ENCODE measurements at regions not wholly inside any gene's neighbourhood (a gene's known extent, or its start where the extent isn't known, plus 50 kb on each side); places are given as distances from the start of the nearest gene placed in this dataset.

- H3K27ac ChIP-seq (ENCODE audit: low read length) = no peak overlapping the region
- H3K9ac ChIP-seq (ENCODE audit: low read length in 2 of 2) = no peak overlapping the region
- H3K27me3 ChIP-seq (ENCODE audit: control insufficient read depth in 1 of 2, insufficient read depth in 2 of 2, low read length in 2 of 2) = no peaks in the 10 kb centered on the region
- peaks cover 3% of the 10 kb centered on the region for H3K4me1 ChIP-seq (ENCODE audit: control insufficient read depth, insufficient read depth, low read length)
- no peaks in the 10 kb centered on the region for H3K9me3 ChIP-seq (ENCODE audit: control insufficient read depth in 2 of 2, low read length in 2 of 2)
- no peak overlapping the region for H3K4me3 ChIP-seq (ENCODE audit: low read length in 2 of 2)
- no peaks in the 10 kb centered on the region for H3K36me3 ChIP-seq (ENCODE audit: control insufficient read depth in 2 of 2, insufficient read depth in 2 of 2, low read length in 2 of 2)
Observed at GRCh38 chr9:105046907-105047741, 119.2 kb upstream of the ABCA1 start.

- Histone ChIP-seq H3K9ac (ENCODE audit: low read length in 2 of 2) (no peak overlapping the region), H3K4me3 (ENCODE audit: low read length in 2 of 2) (no peak overlapping the region), H3K36me3 (ENCODE audit: control insufficient read depth in 2 of 2, insufficient read depth in 2 of 2, low read length in 2 of 2) (no peaks in the 10 kb centered on the region), H3K27ac (ENCODE audit: low read length) (no peak overlapping the region), H3K4me1 (ENCODE audit: control insufficient read depth, insufficient read depth, low read length) (peaks cover 3% of the 10 kb centered on the region), H3K27me3 (ENCODE audit: control insufficient read depth in 1 of 2, insufficient read depth in 2 of 2, low read length in 2 of 2) (no peaks in the 10 kb centered on the region), H3K9me3 (ENCODE audit: control insufficient read depth in 2 of 2, low read length in 2 of 2) (no peaks in the 10 kb centered on the region)
Observed at GRCh38 chr9:105047742-105048041, 119.7 kb upstream of the ABCA1 start.

- Histone ChIP-seq H3K27ac (ENCODE audit: low read length) (no peak overlapping the region), H3K27me3 (ENCODE audit: control insufficient read depth in 1 of 2, insufficient read depth in 2 of 2, low read length in 2 of 2) (no peaks in the 10 kb centered on the region), H3K9ac (ENCODE audit: low read length in 2 of 2) (no peak overlapping the region), H3K4me3 (ENCODE audit: low read length in 2 of 2) (no peak overlapping the region), H3K4me1 (ENCODE audit: control insufficient read depth, insufficient read depth, low read length) (peaks cover 3% of the 10 kb centered on the region), H3K36me3 (ENCODE audit: control insufficient read depth in 2 of 2, insufficient read depth in 2 of 2, low read length in 2 of 2) (no peaks in the 10 kb centered on the region), H3K9me3 (ENCODE audit: control insufficient read depth in 2 of 2, low read length in 2 of 2) (no peaks in the 10 kb centered on the region)
Observed at GRCh38 chr9:105048331-105048730, 120.4 kb upstream of the ABCA1 start.

GRCh38 chr9:105050296-105050695 is 122.3 kb upstream of the ABCA1 start:
- H3K9ac ChIP-seq (ENCODE audit: low read length in 2 of 2) = no peak overlapping the region
- H3K9me3 ChIP-seq (ENCODE audit: control insufficient read depth in 2 of 2, low read length in 2 of 2) = peaks cover 0 to 3% of the 10 kb centered on the region in 2 donors
- no peak overlapping the region for H3K27ac ChIP-seq (ENCODE audit: low read length)
- H3K4me3 ChIP-seq (ENCODE audit: low read length in 2 of 2) = no peak overlapping the region
- H3K36me3 ChIP-seq (ENCODE audit: control insufficient read depth in 2 of 2, insufficient read depth in 2 of 2, low read length in 2 of 2) = no peaks in the 10 kb centered on the region
- H3K27me3 ChIP-seq (ENCODE audit: control insufficient read depth in 1 of 2, insufficient read depth in 2 of 2, low read length in 2 of 2) = no peaks in the 10 kb centered on the region
- no peaks in the 10 kb centered on the region for H3K4me1 ChIP-seq (ENCODE audit: control insufficient read depth, insufficient read depth, low read length)

GRCh38 chr9:105051897-105052296 is 123.9 kb upstream of the ABCA1 start:
- Histone ChIP-seq H3K4me1 (ENCODE audit: control insufficient read depth, insufficient read depth, low read length) (no peaks in the 10 kb centered on the region), H3K27ac (ENCODE audit: low read length) (no peak overlapping the region)

GRCh38 chr9:105052346-105052745 is 124.4 kb upstream of the ABCA1 start:
- no peak overlapping the region for H3K4me3 ChIP-seq (ENCODE audit: low read length in 2 of 2)

More at GRCh38 chr9:105051897-105052296, 123.9 kb upstream of the ABCA1 start:
- Histone ChIP-seq H3K4me3 (ENCODE audit: low read length in 2 of 2) (no peak overlapping the region), H3K9ac (ENCODE audit: low read length in 2 of 2) (no peak overlapping the region), H3K9me3 (ENCODE audit: control insufficient read depth in 2 of 2, low read length in 2 of 2) (peaks cover 0 to 3% of the 10 kb centered on the region in 2 donors), H3K36me3 (ENCODE audit: control insufficient read depth in 2 of 2, insufficient read depth in 2 of 2, low read length in 2 of 2) (no peaks in the 10 kb centered on the region), H3K27me3 (ENCODE audit: control insufficient read depth in 1 of 2, insufficient read depth in 2 of 2, low read length in 2 of 2) (no peaks in the 10 kb centered on the region)

GRCh38 chr9:105053209-105053652 is 125.3 kb upstream of the ABCA1 start:
- Histone ChIP-seq H3K4me1 (ENCODE audit: control insufficient read depth, insufficient read depth, low read length) (no peaks in the 10 kb centered on the region), H3K4me3 (ENCODE audit: low read length in 2 of 2) (no peak overlapping the region), H3K9ac (ENCODE audit: low read length in 2 of 2) (no peak overlapping the region), H3K27me3 (ENCODE audit: control insufficient read depth in 1 of 2, insufficient read depth in 2 of 2, low read length in 2 of 2) (no peaks in the 10 kb centered on the region), H3K9me3 (ENCODE audit: control insufficient read depth in 2 of 2, low read length in 2 of 2) (peaks cover 0 to 3% of the 10 kb centered on the region in 2 donors), H3K36me3 (ENCODE audit: control insufficient read depth in 2 of 2, insufficient read depth in 2 of 2, low read length in 2 of 2) (no peaks in the 10 kb centered on the region), H3K27ac (ENCODE audit: low read length) (no peak overlapping the region)

More at GRCh38 chr9:105052346-105052745, 124.4 kb upstream of the ABCA1 start:
- H3K9me3 ChIP-seq (ENCODE audit: control insufficient read depth in 2 of 2, low read length in 2 of 2) = peaks cover 0 to 3% of the 10 kb centered on the region in 2 donors
- H3K4me1 ChIP-seq (ENCODE audit: control insufficient read depth, insufficient read depth, low read length) = no peaks in the 10 kb centered on the region
- H3K9ac ChIP-seq (ENCODE audit: low read length in 2 of 2) = no peak overlapping the region
- no peak overlapping the region for H3K27ac ChIP-seq (ENCODE audit: low read length)
- no peaks in the 10 kb centered on the region for H3K27me3 ChIP-seq (ENCODE audit: control insufficient read depth in 1 of 2, insufficient read depth in 2 of 2, low read length in 2 of 2)
- H3K36me3 ChIP-seq (ENCODE audit: control insufficient read depth in 2 of 2, insufficient read depth in 2 of 2, low read length in 2 of 2) = no peaks in the 10 kb centered on the region

GRCh38 chr9:105054491-105054890 is 126.5 kb upstream of the ABCA1 start:
- H3K9me3 ChIP-seq (ENCODE audit: control insufficient read depth in 2 of 2, low read length in 2 of 2) = peaks cover 0 to 3% of the 10 kb centered on the region in 2 donors
- H3K27ac ChIP-seq (ENCODE audit: low read length) = no peak overlapping the region
- H3K27me3 ChIP-seq (ENCODE audit: control insufficient read depth in 1 of 2, insufficient read depth in 2 of 2, low read length in 2 of 2) = no peaks in the 10 kb centered on the region
- no peak overlapping the region for H3K4me3 ChIP-seq (ENCODE audit: low read length in 2 of 2)
- H3K4me1 ChIP-seq (ENCODE audit: control insufficient read depth, insufficient read depth, low read length) = no peaks in the 10 kb centered on the region
- H3K9ac ChIP-seq (ENCODE audit: low read length in 2 of 2) = no peak overlapping the region
- no peaks in the 10 kb centered on the region for H3K36me3 ChIP-seq (ENCODE audit: control insufficient read depth in 2 of 2, insufficient read depth in 2 of 2, low read length in 2 of 2)

- H3K36me3 ChIP-seq (ENCODE audit: control insufficient read depth in 2 of 2, insufficient read depth in 2 of 2, low read length in 2 of 2) = no peaks in the 10 kb centered on the region
- H3K9me3 ChIP-seq (ENCODE audit: control insufficient read depth in 2 of 2, low read length in 2 of 2) = peaks cover 0 to 3% of the 10 kb centered on the region in 2 donors
- H3K9ac ChIP-seq (ENCODE audit: low read length in 2 of 2) = no peak overlapping the region
- H3K4me3 ChIP-seq (ENCODE audit: low read length in 2 of 2) = no peak overlapping the region
- H3K27ac ChIP-seq (ENCODE audit: low read length) = no peak overlapping the region
- no peaks in the 10 kb centered on the region for H3K4me1 ChIP-seq (ENCODE audit: control insufficient read depth, insufficient read depth, low read length)
- H3K27me3 ChIP-seq (ENCODE audit: control insufficient read depth in 1 of 2, insufficient read depth in 2 of 2, low read length in 2 of 2) = no peaks in the 10 kb centered on the region
Observed at GRCh38 chr9:105055917-105056316, 128.0 kb upstream of the ABCA1 start.

- no peaks in the 10 kb centered on the region for H3K4me1 ChIP-seq (ENCODE audit: control insufficient read depth, insufficient read depth, low read length)
- no peak overlapping the region for H3K4me3 ChIP-seq (ENCODE audit: low read length in 2 of 2)
- no peaks in the 10 kb centered on the region for H3K36me3 ChIP-seq (ENCODE audit: control insufficient read depth in 2 of 2, insufficient read depth in 2 of 2, low read length in 2 of 2)
- H3K9ac ChIP-seq (ENCODE audit: low read length in 2 of 2) = no peak overlapping the region
- peaks cover 0 to 3% of the 10 kb centered on the region in 2 donors for H3K9me3 ChIP-seq (ENCODE audit: control insufficient read depth in 2 of 2, low read length in 2 of 2)
- H3K27me3 ChIP-seq (ENCODE audit: control insufficient read depth in 1 of 2, insufficient read depth in 2 of 2, low read length in 2 of 2) = no peaks in the 10 kb centered on the region
- H3K27ac ChIP-seq (ENCODE audit: low read length) = no peak overlapping the region
Observed at GRCh38 chr9:105057551-105057950, 129.6 kb upstream of the ABCA1 start.

- Histone ChIP-seq H3K4me1 (ENCODE audit: control insufficient read depth, insufficient read depth, low read length) (peaks cover 6% of the 10 kb centered on the region), H3K9me3 (ENCODE audit: control insufficient read depth in 2 of 2, low read length in 2 of 2) (no peaks in the 10 kb centered on the region)
Observed at GRCh38 chr9:105059252-105059651, 131.3 kb upstream of the ABCA1 start.

More at GRCh38 chr9:105059252-105059651, 131.3 kb upstream of the ABCA1 start:
- Histone ChIP-seq H3K9ac (ENCODE audit: low read length in 2 of 2) (no peak overlapping the region), H3K27ac (ENCODE audit: low read length) (no peak overlapping the region), H3K4me3 (ENCODE audit: low read length in 2 of 2) (no peak overlapping the region), H3K27me3 (ENCODE audit: control insufficient read depth in 1 of 2, insufficient read depth in 2 of 2, low read length in 2 of 2) (no peaks in the 10 kb centered on the region), H3K36me3 (ENCODE audit: control insufficient read depth in 2 of 2, insufficient read depth in 2 of 2, low read length in 2 of 2) (no peaks in the 10 kb centered on the region)

Measured in stomach smooth muscle (tissue), 2 donors.